H1 (cell line): ENCODE measurements at regions not wholly inside any gene's neighbourhood (a gene's known extent, or its start where the extent isn't known, plus 50 kb on each side); places are given as distances from the start of the nearest gene placed in this dataset.

Experiments
- CTCF ChIA-PET: fragments of 300-600 bp; sonication (Branson Sonifier 250); formaldehyde crosslinking; loops from one replicate; lab custom pipeline; 2021; ENCODE audit not compliant: partially characterized antibody; lab: Charles Lee
- POLR2A ChIA-PET: fragments of 300-600 bp; sonication (Branson Sonifier 250); formaldehyde crosslinking; loops from one replicate; lab custom pipeline; 2021; ENCODE audit warnings: inconsistent platforms; ENCODE audit not compliant: partially characterized antibody; lab: Charles Lee
- DNase-seq, 2 experiments: peaks; one replicate each; pipeline versions ENCODE4 v3.0.0 to v3.0.0-alpha.2; 2010 to 2022; ENCODE audit warnings: low spot score in 2 of 2, low read depth in 1 of 2, mixed read lengths in 1 of 2
- FAIRE-seq: peaks from 2 replicates; lab custom pipeline; 2011; peaks lifted over from hg19 to GRCh38; lab: Jason Lieb, UNC
- H2AFZ ChIP-seq: 2 replicates; pipeline ENCODE4 v1.8.1; 2012; ENCODE audit warnings: low read length, inconsistent platforms
- H2AK5ac ChIP-seq: 2 replicates; pipeline ENCODE4 v1.6.1; 2013; ENCODE audit warnings: low read depth, low read length
- H2BK120ac ChIP-seq: replicated peaks from 2 replicates; pipeline ENCODE3; 2013; ENCODE audit warnings: low read depth, low read length, inconsistent platforms
- H2BK12ac ChIP-seq: 2 replicates; pipeline ENCODE4 v1.6.1; 2013; ENCODE audit warnings: low read depth, low read length
- H2BK15ac ChIP-seq: 2 replicates; pipeline ENCODE4 v1.6.1; 2013; ENCODE audit warnings: low read length
- H2BK20ac ChIP-seq: 2 replicates; pipeline ENCODE4 v1.6.1; 2013; ENCODE audit warnings: low read length
- H2BK5ac ChIP-seq: 2 replicates; pipeline ENCODE4 v1.6.1; 2013; ENCODE audit warnings: low read depth, low read length
- H3K14ac ChIP-seq: 2 replicates; pipeline ENCODE4 v1.6.1; 2013; ENCODE audit warnings: inconsistent platforms; ENCODE audit not compliant: insufficient read length
- H3K18ac ChIP-seq: 2 replicates; pipeline ENCODE4 v1.6.1; 2013; ENCODE audit warnings: low read length; ENCODE audit errors: extremely low read depth
- H3K23ac ChIP-seq: 2 replicates; pipeline ENCODE4 v1.6.1; 2013; ENCODE audit warnings: inconsistent platforms; ENCODE audit not compliant: insufficient read length
- H3K23me2 ChIP-seq: 2 replicates; pipeline ENCODE4 v1.6.1; 2013; ENCODE audit warnings: low read depth, low read length
- H3K27ac ChIP-seq: 2 replicates; pipeline ENCODE4 v1.6.1; 2011; ENCODE audit warnings: low read depth, low read length, inconsistent platforms
- H3K27me3 ChIP-seq, 4 experiments: replicated peaks in 1 of 4; 1 replicate in 1 of 4; 2 replicates in 3 of 4; pipeline versions ENCODE4 v1.6.1 to v1.8.1; 2011 to 2013; ENCODE audit warnings: low read length in 3 of 4, mild to moderate bottlenecking in 3 of 4, inconsistent platforms in 2 of 4, mixed read lengths in 2 of 4, moderate library complexity in 1 of 4; ENCODE audit not compliant: control insufficient read depth in 3 of 4, insufficient read depth in 3 of 4; ENCODE audit errors: extremely low read depth in 1 of 4
- H3K36me3 ChIP-seq, 4 experiments: 2 replicates each; pipeline versions ENCODE4 v1.6.1 to v1.8.1; 2011 to 2013; ENCODE audit warnings: mild to moderate bottlenecking in 4 of 4, low read length in 3 of 4, moderate library complexity in 2 of 4, control low read depth in 1 of 4, inconsistent platforms in 1 of 4; ENCODE audit not compliant: insufficient read depth in 4 of 4, control insufficient read depth in 2 of 4
- H3K4ac ChIP-seq: replicated peaks from 2 replicates; pipeline ENCODE3; 2013; ENCODE audit warnings: low read length, low read depth, mixed read lengths, inconsistent platforms; ENCODE audit not compliant: insufficient read length
- H3K4me1 ChIP-seq, 4 experiments: replicated peaks in 1 of 4; 1 replicate in 1 of 4; 2 replicates in 3 of 4; pipeline versions ENCODE4 v1.6.1 to v1.8.1; 2011 to 2013; ENCODE audit warnings: low read length in 3 of 4, inconsistent platforms in 2 of 4, mixed read lengths in 1 of 4; ENCODE audit not compliant: insufficient read depth in 4 of 4, control insufficient read depth in 3 of 4
- H3K4me2 ChIP-seq, 2 experiments: 2 replicates each; pipeline versions ENCODE4 v1.6.1 to v1.8.1; 2011 to 2013; ENCODE audit warnings: low read depth in 2 of 2, low read length in 2 of 2, control low read depth in 1 of 2, inconsistent platforms in 1 of 2, mild to moderate bottlenecking in 1 of 2; ENCODE audit not compliant: insufficient read depth in 1 of 2
- H3K4me3 ChIP-seq, 4 experiments: fragments of 200-600, 300-600 bp in 1 of 4; sonication (generic), shearing (Covaris generic), sonication (Bioruptor Twin) in 1 of 4; 2 replicates each; pipeline versions ENCODE4 v1.5.1 to v1.8.1; 2011 to 2016; ENCODE audit warnings: low read length in 4 of 4, low read depth in 3 of 4, control low read depth in 2 of 4, inconsistent platforms in 2 of 4, mild to moderate bottlenecking in 2 of 4, mixed read lengths in 1 of 4, moderate library complexity in 1 of 4; ENCODE audit not compliant: insufficient read depth in 2 of 4; ENCODE audit errors: extremely low read depth in 1 of 4
- H3K56ac ChIP-seq: replicated peaks from 2 replicates; pipeline ENCODE3; 2013; ENCODE audit warnings: low read depth, mild to moderate bottlenecking, mixed read lengths, low read length, inconsistent platforms; ENCODE audit not compliant: insufficient read length
- H3K79me1 ChIP-seq: 2 replicates; pipeline ENCODE4 v1.6.1; 2013; ENCODE audit warnings: low read depth, low read length, control low read depth
- H3K79me2 ChIP-seq, 2 experiments: 2 replicates each; pipeline versions ENCODE4 v1.6.1 to v1.8.1; 2012 to 2013; ENCODE audit warnings: low read length in 2 of 2, mild to moderate bottlenecking in 2 of 2, inconsistent platforms in 1 of 2; ENCODE audit not compliant: insufficient read depth in 2 of 2, control insufficient read depth in 1 of 2
- H3K9ac ChIP-seq, 4 experiments: replicated peaks in 1 of 4; 1 replicate in 1 of 4; 2 replicates in 3 of 4; pipeline versions ENCODE4 v1.6.1 to v1.8.1; 2011 to 2013; ENCODE audit warnings: low read depth in 3 of 4, low read length in 3 of 4, control low read depth in 2 of 4, mild to moderate bottlenecking in 2 of 4, moderate library complexity in 2 of 4, inconsistent platforms in 1 of 4; ENCODE audit errors: extremely low read depth in 1 of 4
- H3K9me3 ChIP-seq, 2 experiments: 2 replicates each; pipeline versions ENCODE4 v1.6.1 to v1.8.1; 2012 to 2013; ENCODE audit warnings: mild to moderate bottlenecking in 2 of 2, moderate library complexity in 2 of 2, control low read depth in 1 of 2, inconsistent platforms in 1 of 2, low read depth in 1 of 2, low read length in 1 of 2, mixed read lengths in 1 of 2; ENCODE audit not compliant: insufficient read depth in 2 of 2
- H4K20me1 ChIP-seq, 2 experiments: replicated peaks in 1 of 2; 2 replicates each; pipeline versions ENCODE3 to v1.8.1; 2011 to 2013; ENCODE audit warnings: inconsistent platforms in 2 of 2, low read length in 2 of 2, mild to moderate bottlenecking in 1 of 2; ENCODE audit not compliant: insufficient read depth in 2 of 2, control insufficient read depth in 1 of 2
- H4K5ac ChIP-seq: 2 replicates; pipeline ENCODE4 v1.6.1; 2013; ENCODE audit warnings: low read length, low read depth, mixed read lengths, inconsistent platforms; ENCODE audit not compliant: insufficient read length
- H4K8ac ChIP-seq: 2 replicates; pipeline ENCODE4 v1.8.0; 2013; ENCODE audit warnings: mild to moderate bottlenecking, moderate library complexity, low read length, inconsistent platforms; ENCODE audit not compliant: insufficient read depth; ENCODE audit errors: extremely low read depth
- H4K91ac ChIP-seq: replicated peaks from 2 replicates; pipeline ENCODE3; 2013; ENCODE audit warnings: low read length, mixed read lengths, inconsistent platforms; ENCODE audit not compliant: insufficient read length
- CBX5 ChIP-seq: fragments of 300-800, 300-1000 bp; sonication (generic); IDR thresholded peaks from 2 replicates; pipeline ENCODE4 v1.7.1; 2016; ENCODE audit warnings: antibody characterized with exemption, low read length, low read depth
- WGBS, 2 experiments: shearing (Covaris generic) in 1 of 2; methylation state at CpG; one replicate each; pipeline versions ENCODE4 v1.1.6 to v1.1.7; 2013 to 2015; ENCODE audit warnings: low lambda C conversion rate in 2 of 2, mixed read lengths in 2 of 2, inconsistent platforms in 1 of 2, low coverage in 1 of 2, missing lambda C conversion rate in 1 of 2; ENCODE audit not compliant: insufficient replicate concordance in 2 of 2, insufficient coverage in 1 of 2, insufficient read length in 1 of 2; ENCODE audit errors: extremely low coverage in 1 of 2, missing lambda C conversion rate in 1 of 2; 5-methylcytosine and 5-hydroxymethylcytosine counted together

DNA sequence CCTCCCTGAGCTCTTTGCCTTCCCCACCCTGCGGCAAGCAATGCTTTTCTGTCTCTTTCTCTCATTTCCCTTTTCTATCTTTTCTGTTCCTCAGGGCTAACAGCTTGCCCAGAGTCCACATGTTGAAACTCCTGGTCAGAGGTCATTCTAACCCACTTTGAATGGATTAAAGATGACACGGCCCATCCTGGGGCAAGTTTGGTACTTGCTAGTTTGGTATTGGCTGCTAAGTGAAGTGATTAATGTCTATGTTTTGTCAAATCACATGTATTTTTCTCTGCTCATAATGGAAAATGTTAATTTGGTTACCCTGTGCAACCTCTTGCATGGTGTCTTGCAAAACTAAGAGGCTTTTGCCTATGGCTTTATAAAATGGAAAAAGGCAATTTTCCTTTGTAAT is 960.2 kb downstream of the CNTNAP5 start:
- no peak overlapping the region for H3K4me2 ChIP-seq
- 95% methylated on average over 2 of the region's 2 CpGs; no CpG with 5 or more reads in 1 of the 2 experiments for WGBS, 2 experiments
- no peak overlapping the region for H3K18ac ChIP-seq
- H3K23me2 ChIP-seq, result no peaks in the 10 kb centered on the region
- H4K20me1 ChIP-seq, result no peaks in the 10 kb centered on the region
- H2BK12ac ChIP-seq, result no peak overlapping the region
- H3K27me3 ChIP-seq, result no peaks in the 10 kb centered on the region
- no peaks in the 10 kb centered on the region for H3K36me3 ChIP-seq
- no peak overlapping the region for H3K4ac ChIP-seq
- FAIRE-seq (no peak), DNase-seq (no peak)
- no peak overlapping the region for H2AK5ac ChIP-seq
- no peak overlapping the region for H2BK120ac ChIP-seq
- H2BK20ac ChIP-seq, result no peak overlapping the region
- H3K9me3 ChIP-seq, result peaks cover 0 to 7% of the 10 kb centered on the region in 2 experiments; a peak in 1 of 4 replicates
- no peak overlapping the region for H3K4me3 ChIP-seq
- H3K23ac ChIP-seq, result no peak overlapping the region
- ChIA-PET CTCF (no interaction called here), POLR2A (no interaction called here)
- H4K8ac ChIP-seq, result no peak overlapping the region
- no peak overlapping the region for H2BK15ac ChIP-seq
- H3K79me2 ChIP-seq, result no peaks in the 10 kb centered on the region
- no peak overlapping the region for H3K9ac ChIP-seq
- H3K79me1 ChIP-seq, result no peaks in the 10 kb centered on the region
- no peak overlapping the region for H3K14ac ChIP-seq
- H3K4me1 ChIP-seq, result no peaks in the 10 kb centered on the region
- H4K5ac ChIP-seq, result no peak overlapping the region
- H3K27ac ChIP-seq, result no peak overlapping the region
- no peak overlapping the region for H3K56ac ChIP-seq
- no peak overlapping the region for H4K91ac ChIP-seq
- H2AFZ ChIP-seq, result no peak overlapping the region
- no peak overlapping the region for H2BK5ac ChIP-seq
- TF ChIP-seq CBX5, result no peak
